ENCODE measurements at regions not wholly inside any gene's neighbourhood (a gene's known extent, or its start where the extent isn't known, plus 50 kb on each side); places are given as distances from the start of the nearest gene placed in this dataset.

DNA sequence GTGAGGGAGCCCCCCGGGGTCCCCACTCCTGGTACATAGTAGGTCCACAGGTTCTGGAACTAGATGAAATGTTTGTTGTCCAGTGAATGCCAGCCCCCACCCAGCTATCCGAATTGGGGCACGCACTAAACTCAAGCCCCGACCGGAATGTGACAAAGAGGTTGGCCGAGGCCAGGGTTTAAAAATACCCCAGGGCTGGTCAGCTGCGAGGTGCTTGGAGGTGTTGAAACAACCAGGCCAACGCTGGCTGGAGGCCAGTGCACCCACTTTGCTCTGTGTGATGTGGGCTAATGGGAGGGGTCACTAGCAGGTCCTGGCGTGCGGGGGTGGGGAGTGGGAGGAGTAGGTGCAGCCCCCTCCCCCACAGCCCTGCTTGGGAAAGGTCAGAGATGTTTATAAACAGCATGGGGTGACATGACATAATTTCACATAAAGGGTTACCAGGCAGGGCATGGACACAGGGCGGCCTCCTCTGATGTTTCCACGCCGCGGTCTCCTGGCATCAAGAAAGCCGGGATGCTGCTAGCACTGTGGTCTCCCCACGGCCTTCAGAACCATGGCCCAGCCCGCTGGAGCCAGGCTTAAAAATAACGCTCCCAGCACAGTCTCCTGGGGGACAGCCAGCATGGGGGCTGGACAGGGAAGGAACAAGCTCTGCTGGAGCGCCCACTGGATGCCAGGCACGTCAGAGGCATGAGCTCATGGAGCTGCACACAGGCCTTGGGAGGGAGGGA lies 111.2 kb upstream of the PTPN1 start:
- no peaks in the 10 kb centered on the region for H3K27me3 ChIP-seq (replicated peaks; ENCODE audit: control insufficient read depth, insufficient read depth, low read length)
- H3K4me3 ChIP-seq (replicated peaks; ENCODE audit: low read depth, low read length) = no peak overlapping the region
- no peak for DNase-seq (ENCODE audit: extremely low read depth, insufficient read length)
- no peaks in the 10 kb centered on the region for H3K36me3 ChIP-seq (ENCODE audit: control insufficient read depth, insufficient read depth, low read length)
- TF ChIP-seq, protein P1, sequence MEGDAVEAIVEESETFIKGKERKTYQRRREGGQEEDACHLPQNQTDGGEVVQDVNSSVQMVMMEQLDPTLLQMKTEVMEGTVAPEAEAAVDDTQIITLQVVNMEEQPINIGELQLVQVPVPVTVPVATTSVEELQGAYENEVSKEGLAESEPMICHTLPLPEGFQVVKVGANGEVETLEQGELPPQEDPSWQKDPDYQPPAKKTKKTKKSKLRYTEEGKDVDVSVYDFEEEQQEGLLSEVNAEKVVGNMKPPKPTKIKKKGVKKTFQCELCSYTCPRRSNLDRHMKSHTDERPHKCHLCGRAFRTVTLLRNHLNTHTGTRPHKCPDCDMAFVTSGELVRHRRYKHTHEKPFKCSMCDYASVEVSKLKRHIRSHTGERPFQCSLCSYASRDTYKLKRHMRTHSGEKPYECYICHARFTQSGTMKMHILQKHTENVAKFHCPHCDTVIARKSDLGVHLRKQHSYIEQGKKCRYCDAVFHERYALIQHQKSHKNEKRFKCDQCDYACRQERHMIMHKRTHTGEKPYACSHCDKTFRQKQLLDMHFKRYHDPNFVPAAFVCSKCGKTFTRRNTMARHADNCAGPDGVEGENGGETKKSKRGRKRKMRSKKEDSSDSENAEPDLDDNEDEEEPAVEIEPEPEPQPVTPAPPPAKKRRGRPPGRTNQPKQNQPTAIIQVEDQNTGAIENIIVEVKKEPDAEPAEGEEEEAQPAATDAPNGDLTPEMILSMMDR (IDR thresholded peaks at IDR 0.05; ENCODE audit: insufficient read depth, low read length, poor library complexity, severe bottlenecking) = no peak

DNA sequence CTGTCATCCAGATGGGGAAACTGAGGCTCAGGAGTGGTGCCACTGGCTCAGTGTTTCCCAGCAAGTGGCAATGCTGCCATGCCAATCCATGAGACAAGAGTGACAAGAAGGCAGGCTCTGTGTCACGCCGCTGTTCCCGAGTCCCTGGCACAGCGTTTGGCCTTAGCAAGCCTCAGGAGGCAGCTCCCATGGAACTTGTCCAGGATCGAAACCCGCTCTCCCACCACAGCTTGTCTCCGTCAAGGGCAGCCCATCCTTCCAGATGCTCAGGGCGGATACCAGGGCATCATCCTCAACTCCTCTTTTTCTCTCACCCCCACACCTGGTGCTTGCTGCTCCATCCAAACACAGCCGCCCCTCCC lies 110.6 kb upstream of the PTPN1 start:
- no peak overlapping the region for H3K4me3 ChIP-seq (replicated peaks; ENCODE audit: low read depth, low read length)
- TF ChIP-seq, protein P1 (IDR thresholded peaks at IDR 0.05; ENCODE audit: insufficient read depth, low read length, poor library complexity, severe bottlenecking) = no peak
- H3K27me3 ChIP-seq (replicated peaks; ENCODE audit: control insufficient read depth, insufficient read depth, low read length) = peaks cover 3% of the 10 kb centered on the region
- DNase-seq (ENCODE audit: extremely low read depth, insufficient read length) = no peak
- H3K36me3 ChIP-seq (ENCODE audit: control insufficient read depth, insufficient read depth, low read length) = no peaks in the 10 kb centered on the region

DNA sequence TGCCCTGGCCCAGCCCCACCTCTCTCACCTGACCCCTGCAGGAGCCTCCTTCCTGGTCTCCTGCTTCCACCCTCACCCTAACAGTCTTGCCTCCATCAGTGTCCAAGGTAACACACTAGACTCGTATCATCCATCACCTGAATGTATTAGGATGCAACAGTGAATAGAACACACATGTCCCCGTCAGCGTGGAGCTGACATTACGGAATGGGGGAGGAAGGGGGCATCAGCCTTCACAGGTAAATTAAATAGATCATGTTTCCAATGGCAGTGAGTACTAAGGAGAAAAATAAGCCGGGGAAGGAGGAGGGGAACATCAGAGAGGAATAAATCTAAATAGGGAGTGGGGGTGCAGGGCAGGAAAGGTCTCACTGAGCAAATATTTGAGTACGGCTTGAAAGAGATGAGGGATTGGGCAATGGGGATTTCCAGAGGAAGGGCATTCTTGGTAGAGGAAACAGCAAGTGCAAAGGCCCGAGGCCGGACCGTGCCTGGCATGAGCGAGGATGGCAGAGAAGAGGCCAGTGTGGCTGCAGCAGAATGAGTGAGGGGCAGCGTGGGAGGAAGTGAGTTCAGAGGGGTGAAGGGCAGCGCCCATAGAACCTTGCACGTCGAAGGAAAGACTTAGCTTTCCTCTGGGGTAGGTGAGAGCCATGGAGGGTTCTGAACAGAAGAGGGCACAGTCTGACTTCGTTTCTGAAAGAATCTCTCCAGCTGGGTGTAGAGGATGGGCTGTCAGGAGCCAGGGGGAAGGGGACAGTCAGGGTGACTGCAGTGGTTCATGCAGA lies 110.1 kb upstream of the PTPN1 start:
- H3K27me3 ChIP-seq (replicated peaks; ENCODE audit: control insufficient read depth, insufficient read depth, low read length) = peaks cover 3% of the 10 kb centered on the region
- no peak for DNase-seq (ENCODE audit: extremely low read depth, insufficient read length)
- no peaks in the 10 kb centered on the region for H3K36me3 ChIP-seq (ENCODE audit: control insufficient read depth, insufficient read depth, low read length)
- TF ChIP-seq, protein P1 (IDR thresholded peaks at IDR 0.05; ENCODE audit: insufficient read depth, low read length, poor library complexity, severe bottlenecking) = no peak
- no peak overlapping the region for H3K4me3 ChIP-seq (replicated peaks; ENCODE audit: low read depth, low read length)

DNA sequence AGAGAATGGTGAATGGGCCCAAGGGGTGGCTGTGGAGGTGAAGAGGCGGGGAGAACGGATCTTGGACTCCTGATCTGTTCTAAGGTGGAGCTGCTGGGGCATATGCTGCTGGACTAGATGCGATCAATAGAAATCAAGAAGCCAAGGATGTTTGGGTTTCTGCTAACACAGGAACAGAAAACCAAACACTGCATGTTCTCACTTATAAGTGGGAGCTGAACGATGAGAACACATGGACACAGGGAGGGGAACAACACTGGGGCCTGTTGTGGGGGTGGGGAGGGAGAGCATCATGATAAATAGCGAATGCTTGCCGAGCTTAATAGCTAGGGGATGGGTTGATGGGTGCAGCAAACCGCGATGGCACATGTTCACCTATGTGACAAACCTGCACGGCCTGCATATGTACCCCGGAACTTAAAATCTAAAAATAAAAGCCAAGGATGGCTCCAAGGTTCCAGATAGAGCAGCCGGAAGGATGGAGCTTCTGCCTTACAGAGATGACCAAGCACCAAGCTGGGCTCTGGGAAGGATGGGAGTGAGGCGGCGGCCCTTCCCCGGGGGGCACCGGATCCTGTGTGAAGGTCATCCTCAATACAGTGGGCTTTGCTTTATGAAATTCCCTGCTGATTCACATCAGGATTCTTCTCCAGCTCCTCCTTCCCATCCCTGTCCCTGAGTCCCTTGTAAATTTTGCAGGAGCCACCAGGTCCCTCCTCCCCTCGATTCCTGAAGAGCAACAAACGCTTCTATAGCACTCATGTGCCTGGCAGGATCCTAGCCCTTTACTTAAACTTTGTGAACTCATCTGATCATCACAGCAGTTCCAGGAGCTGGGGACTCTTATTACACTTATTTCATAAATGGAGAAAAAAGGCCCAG lies 109.2 kb upstream of the PTPN1 start:
- DNase-seq (ENCODE audit: extremely low read depth, insufficient read length) = no peak

More for the DNA sequence above, 109.2 kb upstream of the PTPN1 start:
- H3K4me3 ChIP-seq (replicated peaks; ENCODE audit: low read depth, low read length) = no peak overlapping the region
- H3K36me3 ChIP-seq (ENCODE audit: control insufficient read depth, insufficient read depth, low read length) = no peaks in the 10 kb centered on the region
- TF ChIP-seq, protein P1 (IDR thresholded peaks at IDR 0.05; ENCODE audit: insufficient read depth, low read length, poor library complexity, severe bottlenecking) = no peak
- peaks cover 3% of the 10 kb centered on the region for H3K27me3 ChIP-seq (replicated peaks; ENCODE audit: control insufficient read depth, insufficient read depth, low read length)
